Tibial nerve (tissue), 4 donors: ENCODE measurements at regions not wholly inside any gene's neighbourhood (a gene's known extent, or its start where the extent isn't known, plus 50 kb on each side); places are given as distances from the start of the nearest gene placed in this dataset.

Experiments
- DNase-seq, 2 donors: peaks; one replicate each; pipeline ENCODE4 v3.0.0-alpha.2; 2019; ENCODE audit warnings: low spot score in 2 of 2
- H3K27ac ChIP-seq, 4 donors: fragments of 200-600 bp; sonication (generic) in 3 of 4; one replicate each; pipeline ENCODE4 v1.5.1; 2017 to 2019; ENCODE audit warnings: mild to moderate bottlenecking in 1 of 4
- H3K27me3 ChIP-seq, 2 donors: fragments of 200-600 bp; sonication (generic) in 1 of 2; one replicate each; pipeline versions ENCODE4 v1.5.1 to v1.6.0; 2017 to 2019
- H3K36me3 ChIP-seq, 3 donors: fragments of 200-600 bp; sonication (generic); one replicate each; pipeline ENCODE4 v1.5.1; 2018 to 2019
- H3K4me1 ChIP-seq, 4 donors: fragments of 200-600 bp; sonication (generic) in 3 of 4; one replicate each; pipeline ENCODE4 v1.5.1; 2017 to 2019
- H3K4me3 ChIP-seq, 4 donors: fragments of 200-600 bp; sonication (generic) in 3 of 4; one replicate each; pipeline ENCODE4 v1.5.1; 2017 to 2019; ENCODE audit warnings: mild to moderate bottlenecking in 1 of 4, moderate library complexity in 1 of 4
- H3K9me3 ChIP-seq, 4 donors: fragments of 200-600 bp; sonication (generic) in 3 of 4; one replicate each; pipeline ENCODE4 v1.5.1; 2017 to 2019
- EP300 ChIP-seq, 2 donors: sonication (generic); formaldehyde crosslinking; IDR thresholded peaks; one replicate each; pipeline ENCODE4 v1.6.1; 2017; ENCODE audit warnings: antibody characterized with exemption in 2 of 2, mild to moderate bottlenecking in 1 of 2
- POLR2A ChIP-seq, 2 donors: fragments of 450-650 bp; IDR thresholded peaks; one replicate each; pipeline ENCODE4 v1.6.1; 2017; ENCODE audit warnings: antibody characterized with exemption in 2 of 2, mild to moderate bottlenecking in 2 of 2, moderate library complexity in 2 of 2
- WGBS, 2 donors: methylation state at CpG; one replicate each; pipeline ENCODE4 v1.1.5; 2018; 5-methylcytosine and 5-hydroxymethylcytosine counted together
- TF ChIP-seq, protein P1 (sequence below), 5 experiments: fragments of 200-600 bp in 3 of 5; fragments of 450-650 bp in 2 of 5; sonication (generic) in 3 of 5; IDR thresholded peaks; one replicate each; pipeline ENCODE4 v1.5.1; 2016 to 2019; ENCODE audit warnings: antibody characterized with exemption in 5 of 5, mild to moderate bottlenecking in 3 of 5, moderate library complexity in 2 of 5

DNA sequence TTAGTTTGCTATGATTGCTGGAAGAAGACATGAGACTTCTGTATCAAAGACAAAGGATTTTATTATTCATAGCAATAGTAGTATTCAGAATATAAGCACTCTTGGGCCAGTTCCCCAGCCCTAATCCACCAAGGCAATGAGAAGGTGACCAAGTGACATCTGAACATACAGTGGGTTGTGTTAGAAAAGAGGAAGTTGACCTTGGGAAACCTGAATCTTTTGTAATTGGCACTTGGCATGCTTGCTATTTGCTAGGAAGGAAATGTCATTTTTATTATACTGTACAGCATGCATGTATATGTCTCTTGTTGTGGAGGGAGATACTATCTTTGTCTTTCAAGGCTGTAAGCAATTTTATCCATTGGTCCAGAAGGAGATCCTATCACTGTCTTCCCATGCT is 216.1 kb upstream of the FAT1 start:
- H3K4me1 ChIP-seq, result peaks cover 0 to 9% (median 1%) of the 10 kb centered on the region in 4 donors
- no peaks in the 10 kb centered on the region for H3K36me3 ChIP-seq
- no peaks in the 10 kb centered on the region for H3K9me3 ChIP-seq
- H3K27ac ChIP-seq, result no peak overlapping the region
- no peak for TF ChIP-seq EP300 (IDR thresholded peaks at IDR 0.05)
- no peak for TF ChIP-seq POLR2A (IDR thresholded peaks at IDR 0.05)
- TF ChIP-seq, protein P1, sequence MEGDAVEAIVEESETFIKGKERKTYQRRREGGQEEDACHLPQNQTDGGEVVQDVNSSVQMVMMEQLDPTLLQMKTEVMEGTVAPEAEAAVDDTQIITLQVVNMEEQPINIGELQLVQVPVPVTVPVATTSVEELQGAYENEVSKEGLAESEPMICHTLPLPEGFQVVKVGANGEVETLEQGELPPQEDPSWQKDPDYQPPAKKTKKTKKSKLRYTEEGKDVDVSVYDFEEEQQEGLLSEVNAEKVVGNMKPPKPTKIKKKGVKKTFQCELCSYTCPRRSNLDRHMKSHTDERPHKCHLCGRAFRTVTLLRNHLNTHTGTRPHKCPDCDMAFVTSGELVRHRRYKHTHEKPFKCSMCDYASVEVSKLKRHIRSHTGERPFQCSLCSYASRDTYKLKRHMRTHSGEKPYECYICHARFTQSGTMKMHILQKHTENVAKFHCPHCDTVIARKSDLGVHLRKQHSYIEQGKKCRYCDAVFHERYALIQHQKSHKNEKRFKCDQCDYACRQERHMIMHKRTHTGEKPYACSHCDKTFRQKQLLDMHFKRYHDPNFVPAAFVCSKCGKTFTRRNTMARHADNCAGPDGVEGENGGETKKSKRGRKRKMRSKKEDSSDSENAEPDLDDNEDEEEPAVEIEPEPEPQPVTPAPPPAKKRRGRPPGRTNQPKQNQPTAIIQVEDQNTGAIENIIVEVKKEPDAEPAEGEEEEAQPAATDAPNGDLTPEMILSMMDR (IDR thresholded peaks at IDR 0.05), result no peak
- H3K4me3 ChIP-seq, result no peak overlapping the region
- no peaks in the 10 kb centered on the region for H3K27me3 ChIP-seq
- no peak for DNase-seq

DNA sequence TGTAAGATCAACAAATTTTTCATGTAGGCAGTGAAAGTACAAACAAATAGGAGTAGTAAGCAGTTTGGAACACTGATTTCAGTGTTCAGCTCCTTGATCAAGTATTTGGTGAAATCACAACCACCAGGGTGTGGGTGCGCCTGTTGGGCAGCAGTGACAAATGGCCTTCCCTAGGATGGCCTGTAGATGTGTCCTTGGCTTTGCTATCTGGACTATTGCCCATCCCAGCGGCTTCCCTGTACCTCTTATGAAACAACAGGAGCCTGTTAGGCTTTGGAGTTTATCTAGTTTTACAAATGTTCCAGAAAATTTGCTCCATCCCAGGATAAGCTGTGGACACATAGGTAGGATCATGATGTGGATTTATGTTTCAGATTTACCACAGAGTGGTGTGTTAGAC is 216.8 kb upstream of the FAT1 start:
- no peak for DNase-seq

DNA sequence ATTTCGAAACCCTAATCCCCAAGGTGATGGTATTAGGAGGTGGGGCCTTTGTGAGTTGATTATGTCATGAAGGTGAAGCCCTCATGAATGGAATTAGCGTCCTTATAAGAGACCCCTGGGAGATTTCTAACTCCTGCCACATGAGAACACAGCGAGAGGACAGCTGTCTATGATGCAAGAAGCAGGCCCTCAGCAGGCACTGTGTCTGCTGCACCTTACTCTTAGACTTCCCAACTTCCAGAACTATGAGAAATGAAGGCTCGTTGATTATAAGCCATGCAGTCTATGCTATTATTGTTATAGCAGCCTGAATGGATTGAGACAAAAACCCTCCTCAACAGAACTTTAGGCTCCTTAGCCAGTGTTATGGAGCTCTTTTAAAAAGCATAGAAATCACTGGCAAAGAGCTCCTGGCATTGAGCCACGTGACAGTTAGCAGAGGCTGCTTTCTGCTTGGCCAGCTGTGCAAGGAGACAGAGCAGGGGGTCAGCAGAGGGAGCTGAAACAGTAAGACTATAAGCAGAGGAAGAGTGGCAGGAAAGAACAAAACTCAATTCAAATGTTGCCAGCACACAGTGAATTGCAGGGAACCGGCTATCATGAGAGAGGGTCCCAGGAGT is 219.2 kb upstream of the FAT1 start:
- Histone ChIP-seq H3K27ac (no peak overlapping the region), H3K27me3 (no peaks in the 10 kb centered on the region), H3K9me3 (no peaks in the 10 kb centered on the region), H3K4me1 (peaks cover 0 to 9% (median 1%) of the 10 kb centered on the region in 4 donors), H3K4me3 (no peak overlapping the region), H3K36me3 (no peaks in the 10 kb centered on the region)
- peak in 1 of 2 donors; percentile 36 for DNase-seq
- TF ChIP-seq EP300 (IDR thresholded peaks at IDR 0.05), result no peak
- no peak for TF ChIP-seq POLR2A (IDR thresholded peaks at IDR 0.05)
- TF ChIP-seq, protein P1 (IDR thresholded peaks at IDR 0.05), result no peak
- WGBS, 2 donors, result 41 to 42% methylated on average over 6 of the region's 6 CpGs

More for the DNA sequence above, 216.8 kb upstream of the FAT1 start:
- Histone ChIP-seq H3K4me3 (no peak overlapping the region), H3K36me3 (no peaks in the 10 kb centered on the region), H3K4me1 (peaks cover 0 to 9% (median 1%) of the 10 kb centered on the region in 4 donors), H3K27me3 (no peaks in the 10 kb centered on the region), H3K27ac (no peak overlapping the region), H3K9me3 (no peaks in the 10 kb centered on the region)
- no peak for TF ChIP-seq EP300 (IDR thresholded peaks at IDR 0.05)
- no peak for TF ChIP-seq POLR2A (IDR thresholded peaks at IDR 0.05)
- TF ChIP-seq, protein P1 (IDR thresholded peaks at IDR 0.05), result no peak
- 90 to 91% methylated on average over 2 of the region's 2 CpGs for WGBS, 2 donors

DNA sequence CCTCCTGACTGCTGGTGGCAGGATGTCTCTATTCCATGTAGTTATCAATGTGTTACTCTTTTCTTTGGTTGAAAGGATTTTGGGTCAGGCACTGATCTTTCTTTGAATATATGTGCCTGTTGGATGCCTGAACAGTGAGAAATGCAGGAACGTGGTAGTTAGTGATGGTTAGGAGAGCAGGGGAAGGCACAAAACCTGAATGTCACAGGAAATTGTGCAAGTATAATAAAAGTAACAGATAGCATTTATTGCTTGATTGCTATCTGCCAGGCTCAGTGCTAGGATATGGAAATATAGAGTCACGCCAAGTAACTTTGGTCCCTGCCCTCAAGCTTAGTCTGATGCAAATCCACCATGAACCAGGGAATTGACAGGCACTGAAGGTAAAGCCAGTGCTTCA is 219.8 kb upstream of the FAT1 start:
- H3K27ac ChIP-seq, result no peak overlapping the region
- TF ChIP-seq, protein P1 (IDR thresholded peaks at IDR 0.05), result no peak
- TF ChIP-seq EP300 (IDR thresholded peaks at IDR 0.05), result no peak
- TF ChIP-seq POLR2A (IDR thresholded peaks at IDR 0.05), result no peak

DNA sequence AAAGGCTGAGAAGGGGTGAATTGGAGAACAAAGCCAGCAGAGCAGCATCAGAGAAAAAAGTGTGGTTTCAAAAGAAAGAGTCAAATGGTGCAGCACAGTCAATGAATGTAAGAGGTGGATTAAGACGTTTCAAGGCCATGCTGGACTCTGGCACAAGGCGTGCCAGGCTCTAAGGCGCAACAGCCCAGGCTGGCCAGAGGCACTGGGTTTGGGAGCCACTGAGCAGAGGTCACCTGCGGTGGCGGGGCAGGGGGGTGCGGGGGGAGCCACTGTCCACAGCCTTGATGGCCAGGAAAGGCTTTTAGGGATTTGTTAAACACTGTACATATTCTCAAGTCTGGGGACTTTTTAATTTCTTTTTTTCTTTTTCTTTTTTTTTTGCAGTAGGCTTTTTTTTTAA is 222.5 kb upstream of the FAT1 start:
- WGBS, 2 donors, result 90 to 91% methylated on average over 6 of the region's 6 CpGs

More for the DNA sequence above, 219.8 kb upstream of the FAT1 start:
- Histone ChIP-seq H3K4me3 (no peak overlapping the region), H3K4me1 (peaks cover 0 to 9% (median 1%) of the 10 kb centered on the region in 4 donors), H3K9me3 (no peaks in the 10 kb centered on the region), H3K36me3 (no peaks in the 10 kb centered on the region), H3K27me3 (no peaks in the 10 kb centered on the region)
- DNase-seq, result no peak
- 71 to 74% methylated on average over 2 of the region's 2 CpGs for WGBS, 2 donors

More for the DNA sequence above, 222.5 kb upstream of the FAT1 start:
- Histone ChIP-seq H3K4me1 (peaks cover 0 to 9% (median 1%) of the 10 kb centered on the region in 4 donors), H3K27ac (no peak overlapping the region), H3K36me3 (no peaks in the 10 kb centered on the region), H3K4me3 (no peak overlapping the region), H3K9me3 (no peaks in the 10 kb centered on the region), H3K27me3 (no peaks in the 10 kb centered on the region)
- TF ChIP-seq EP300 (IDR thresholded peaks at IDR 0.05) (no peak), POLR2A (IDR thresholded peaks at IDR 0.05) (no peak)
- TF ChIP-seq, protein P1 (IDR thresholded peaks at IDR 0.05), result no peak
- DNase-seq, result no peak
